PC-9 (cell line): ENCODE measurements at regions not wholly inside any gene's neighbourhood (a gene's known extent, or its start where the extent isn't known, plus 50 kb on each side); places are given as distances from the start of the nearest gene placed in this dataset.
A peak's percentile ranks its signal among the peaks of the same experiment; 100 is the strongest.

Source experiments
- BruUV-seq: library from RNA; stranded (reverse); fragments of 400-500 nt; replicated peaks from 2 replicates; lab custom pipeline; 2021; lab: Mats Ljungman, UMichigan
- CTCF ChIA-PET: fragments of 300-600 bp; sonication (Branson Sonifier 250); formaldehyde crosslinking; loops from one replicate; lab custom pipeline; 2022; ENCODE audit warnings: antibody characterized with exemption; lab: Charles Lee
- POLR2A ChIA-PET: fragments of 300-600 bp; sonication (Branson Sonifier 250); formaldehyde crosslinking; loops from one replicate; lab custom pipeline; 2022; ENCODE audit warnings: antibody characterized with exemption; ENCODE audit not compliant: unreplicated experiment; lab: Charles Lee
- DNase-seq, 2 experiments: peaks; one replicate each; pipeline versions ENCODE4 v3.0.0 to v3.0.0-alpha.2; 2015 to 2022; ENCODE audit warnings: mixed read lengths in 1 of 2
- H2AFZ ChIP-seq: fragments of 200-600 bp; sonication (generic); 2 replicates; pipeline ENCODE4 v1.8.1; 2017; ENCODE audit warnings: antibody characterized with exemption
- H3F3A ChIP-seq: fragments of 200-600 bp; sonication (generic); 2 replicates; pipeline ENCODE4 v1.8.1; 2017; ENCODE audit warnings: antibody characterized with exemption, mild to moderate bottlenecking, low read depth; ENCODE audit not compliant: insufficient read depth
- H3K27ac ChIP-seq: fragments of 200-600 bp; sonication (generic); 2 replicates; pipeline ENCODE4 v1.6.1; 2016; ENCODE audit warnings: mixed run types
- H3K27me3 ChIP-seq: fragments of 200-600 bp; sonication (generic); 2 replicates; pipeline ENCODE4 v1.6.1; 2016; ENCODE audit warnings: low read depth, mixed run types; ENCODE audit not compliant: insufficient read depth
- H3K36me3 ChIP-seq: fragments of 200-600 bp; sonication (generic); 2 replicates; pipeline ENCODE4 v1.6.1; 2016; ENCODE audit warnings: low read depth, mixed run types
- H3K4me1 ChIP-seq: fragments of 200-600 bp; sonication (generic); replicated peaks from 2 replicates; pipeline ENCODE4 v1.6.1; 2016; ENCODE audit warnings: mixed run types; ENCODE audit not compliant: insufficient read depth
- H3K4me2 ChIP-seq: fragments of 200-600 bp; sonication (generic); 2 replicates; pipeline ENCODE4 v1.6.1; 2017; ENCODE audit warnings: mixed run types
- H3K4me3 ChIP-seq: fragments of 200-600 bp; sonication (generic); 2 replicates; pipeline ENCODE4 v1.6.1; 2016; ENCODE audit warnings: mixed run types
- H3K79me2 ChIP-seq: fragments of 200-600 bp; sonication (generic); 2 replicates; pipeline ENCODE4 v1.6.1; 2017; ENCODE audit warnings: low read depth, mixed run types
- H3K9me2 ChIP-seq: fragments of 200-600 bp; sonication (generic); 2 replicates; pipeline ENCODE4 v1.8.1; 2017; ENCODE audit warnings: mild to moderate bottlenecking; ENCODE audit not compliant: insufficient read depth
- H3K9me3 ChIP-seq: fragments of 200-600 bp; sonication (generic); 2 replicates; pipeline ENCODE4 v1.8.1; 2016; ENCODE audit warnings: low read depth; ENCODE audit not compliant: insufficient read depth
- H4K20me1 ChIP-seq: fragments of 200-600 bp; sonication (generic); 2 replicates; pipeline ENCODE4 v1.8.1; 2017; ENCODE audit not compliant: insufficient read depth
- EZH2 ChIP-seq: fragments of 200-600 bp; sonication (generic); IDR thresholded peaks from 2 replicates; pipeline ENCODE4 v1.8.0; 2017; ENCODE audit warnings: antibody characterized with exemption, low read depth
- intact Hi-C: fragments of 100-400 bp; cut with micrococcal nuclease; formaldehyde crosslinking; loops from one replicate; pipeline ENCODE4 v1.10.0; 2022; ENCODE audit not compliant: unreplicated experiment
- TF ChIP-seq, protein P1 (sequence below): fragments of 200-600 bp; sonication (generic); conservative IDR thresholded peaks from 2 replicates; pipeline ENCODE4 v1.6.1; 2017; ENCODE audit warnings: mixed run types, antibody characterized with exemption, mild to moderate bottlenecking, moderate library complexity

DNA sequence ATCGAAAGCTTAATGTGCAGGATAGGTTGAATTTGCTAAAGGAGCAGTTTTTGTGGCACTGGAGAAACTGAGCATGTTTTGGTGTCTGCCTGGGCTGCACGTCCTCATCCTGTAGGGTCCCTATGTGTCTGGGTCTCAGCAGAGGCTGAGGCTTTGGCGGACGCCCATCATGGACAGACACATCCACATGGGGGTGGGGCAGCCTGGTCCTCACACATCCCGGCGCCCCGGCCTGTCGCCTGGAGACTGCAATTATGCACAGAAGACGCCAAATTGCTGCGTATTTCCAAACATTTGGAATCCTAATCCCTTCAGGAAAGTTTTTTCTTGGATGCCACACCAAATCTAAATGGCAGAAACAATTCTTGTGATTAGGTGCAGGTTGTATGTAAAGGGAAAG, 128.2 kb upstream of the TWIST2 start:
- H3K4me3 ChIP-seq = no peak overlapping the region
- H3K36me3 ChIP-seq = no peaks in the 10 kb centered on the region
- no peaks in the 10 kb centered on the region for H3K4me1 ChIP-seq
- no peak overlapping the region for H3K27ac ChIP-seq
- no peaks in the 10 kb centered on the region for H3K9me3 ChIP-seq
- H3K79me2 ChIP-seq = no peaks in the 10 kb centered on the region
- no peaks in the 10 kb centered on the region for H3F3A ChIP-seq
- peaks cover 75% of the 10 kb centered on the region for H3K27me3 ChIP-seq
- TF ChIP-seq EZH2 = no peak
- TF ChIP-seq, protein P1, sequence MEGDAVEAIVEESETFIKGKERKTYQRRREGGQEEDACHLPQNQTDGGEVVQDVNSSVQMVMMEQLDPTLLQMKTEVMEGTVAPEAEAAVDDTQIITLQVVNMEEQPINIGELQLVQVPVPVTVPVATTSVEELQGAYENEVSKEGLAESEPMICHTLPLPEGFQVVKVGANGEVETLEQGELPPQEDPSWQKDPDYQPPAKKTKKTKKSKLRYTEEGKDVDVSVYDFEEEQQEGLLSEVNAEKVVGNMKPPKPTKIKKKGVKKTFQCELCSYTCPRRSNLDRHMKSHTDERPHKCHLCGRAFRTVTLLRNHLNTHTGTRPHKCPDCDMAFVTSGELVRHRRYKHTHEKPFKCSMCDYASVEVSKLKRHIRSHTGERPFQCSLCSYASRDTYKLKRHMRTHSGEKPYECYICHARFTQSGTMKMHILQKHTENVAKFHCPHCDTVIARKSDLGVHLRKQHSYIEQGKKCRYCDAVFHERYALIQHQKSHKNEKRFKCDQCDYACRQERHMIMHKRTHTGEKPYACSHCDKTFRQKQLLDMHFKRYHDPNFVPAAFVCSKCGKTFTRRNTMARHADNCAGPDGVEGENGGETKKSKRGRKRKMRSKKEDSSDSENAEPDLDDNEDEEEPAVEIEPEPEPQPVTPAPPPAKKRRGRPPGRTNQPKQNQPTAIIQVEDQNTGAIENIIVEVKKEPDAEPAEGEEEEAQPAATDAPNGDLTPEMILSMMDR = no peak
- BruUV-seq = no TSS peak
- no peak overlapping the region for H3K4me2 ChIP-seq
- H2AFZ ChIP-seq = no peak overlapping the region
- ChIA-PET CTCF (no interaction called here), POLR2A (no interaction called here)
- intact Hi-C loops = loop anchor here (1.0 kb wide), 1 partner anchor 251 kb away; no protein-coding TSS in a partner anchor
- H4K20me1 ChIP-seq = no peaks in the 10 kb centered on the region
- DNase-seq = no peak
- H3K9me2 ChIP-seq = no peaks in the 10 kb centered on the region

DNA sequence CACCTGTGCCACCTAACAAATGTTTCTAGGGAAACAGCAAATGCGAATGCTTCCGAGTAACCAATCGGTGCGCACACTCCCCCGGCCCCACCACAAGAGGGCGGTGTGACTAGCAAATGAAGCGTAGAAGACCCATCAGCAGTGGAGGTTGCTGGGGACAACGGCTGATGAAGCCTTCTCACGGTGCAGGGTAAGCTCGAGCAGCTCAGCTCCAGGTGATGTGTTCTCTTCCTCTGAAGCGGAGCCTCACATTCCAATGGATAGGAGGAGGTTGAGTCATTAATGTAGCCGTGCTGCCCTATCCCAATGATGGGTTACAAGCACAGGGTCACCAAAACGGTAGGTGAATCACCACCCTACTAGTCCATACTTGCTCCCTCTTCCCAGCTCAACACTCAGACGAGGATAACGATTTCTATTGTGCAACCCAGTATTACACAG, 127.6 kb upstream of the TWIST2 start:
- POLR2A ChIA-PET = no interaction called here
- Histone ChIP-seq H3K79me2 (no peaks in the 10 kb centered on the region), H2AFZ (no peak overlapping the region), H3K9me2 (no peaks in the 10 kb centered on the region), H3K27ac (no peak overlapping the region), H3K27me3 (peaks cover 75% of the 10 kb centered on the region), H3K36me3 (no peaks in the 10 kb centered on the region), H3F3A (no peaks in the 10 kb centered on the region), H3K9me3 (no peaks in the 10 kb centered on the region), H3K4me2 (no peak overlapping the region), H4K20me1 (no peaks in the 10 kb centered on the region), H3K4me1 (no peaks in the 10 kb centered on the region), H3K4me3 (no peak overlapping the region)
- no TSS peak for BruUV-seq
- intact Hi-C loops = loop anchor here (1.0 kb wide), 1 partner anchor 250 kb away; no protein-coding TSS in a partner anchor
- peak; percentile 46 to 67 for DNase-seq
- CTCF ChIA-PET = interaction anchor here (1.0 kb wide), 1 partner anchor 206 kb away, joined by 4 read pairs; no protein-coding TSS in a partner anchor
- no peak for TF ChIP-seq EZH2
- TF ChIP-seq, protein P1 = peak; percentile 82

DNA sequence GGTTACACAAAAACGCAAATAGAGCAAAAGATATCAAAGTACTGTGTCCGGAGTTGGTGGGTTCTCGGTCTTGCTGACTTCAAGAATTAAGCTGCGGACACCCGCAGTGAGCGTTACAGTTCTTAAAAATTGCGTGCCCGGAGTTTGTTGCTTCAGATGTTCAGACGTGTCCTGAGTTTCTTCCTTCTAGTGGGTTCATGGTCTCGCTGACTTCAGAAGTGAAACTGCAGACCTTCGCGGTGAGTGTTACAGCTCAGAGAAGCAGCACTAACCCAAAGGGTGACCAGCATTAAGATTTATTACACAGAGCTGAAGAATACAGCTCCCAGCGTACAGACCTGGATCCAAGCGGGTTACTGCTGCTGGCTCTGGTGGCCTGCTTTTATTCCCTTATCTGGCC, 125.7 kb upstream of the TWIST2 start:
- Histone ChIP-seq H4K20me1 (no peaks in the 10 kb centered on the region), H3K4me1 (no peaks in the 10 kb centered on the region), H3K36me3 (no peaks in the 10 kb centered on the region), H3F3A (no peaks in the 10 kb centered on the region), H3K9me2 (no peaks in the 10 kb centered on the region), H3K79me2 (no peaks in the 10 kb centered on the region), H3K27ac (no peak overlapping the region), H3K27me3 (peaks cover 80% of the 10 kb centered on the region), H3K9me3 (no peaks in the 10 kb centered on the region), H3K4me3 (no peak overlapping the region), H3K4me2 (no peak overlapping the region), H2AFZ (no peak overlapping the region)
- no TSS peak for BruUV-seq
- ChIA-PET POLR2A (no interaction called here), CTCF (no interaction called here)
- intact Hi-C loops = no loop called here
- DNase-seq = no peak
- TF ChIP-seq EZH2 = no peak
- TF ChIP-seq, protein P1 = no peak
